GM12875 (cell line): ENCODE measurements at regions not wholly inside any gene's neighbourhood (a gene's known extent, or its start where the extent isn't known, plus 50 kb on each side); places are given as distances from the start of the nearest gene placed in this dataset.

Experiments used
- H3K4me3 ChIP-seq: one replicate; pipeline ENCODE4 v1.5.1; 2011; ENCODE audit warnings: low read depth, low read length, control low read depth
- TF ChIP-seq, protein P1 (sequence below): IDR thresholded peaks from 2 replicates; pipeline ENCODE4 v1.5.1; 2011; ENCODE audit warnings: low read depth, mild to moderate bottlenecking, control low read depth, inconsistent platforms, low read length, moderate library complexity, borderline replicate concordance; ENCODE audit not compliant: insufficient read depth

DNA sequence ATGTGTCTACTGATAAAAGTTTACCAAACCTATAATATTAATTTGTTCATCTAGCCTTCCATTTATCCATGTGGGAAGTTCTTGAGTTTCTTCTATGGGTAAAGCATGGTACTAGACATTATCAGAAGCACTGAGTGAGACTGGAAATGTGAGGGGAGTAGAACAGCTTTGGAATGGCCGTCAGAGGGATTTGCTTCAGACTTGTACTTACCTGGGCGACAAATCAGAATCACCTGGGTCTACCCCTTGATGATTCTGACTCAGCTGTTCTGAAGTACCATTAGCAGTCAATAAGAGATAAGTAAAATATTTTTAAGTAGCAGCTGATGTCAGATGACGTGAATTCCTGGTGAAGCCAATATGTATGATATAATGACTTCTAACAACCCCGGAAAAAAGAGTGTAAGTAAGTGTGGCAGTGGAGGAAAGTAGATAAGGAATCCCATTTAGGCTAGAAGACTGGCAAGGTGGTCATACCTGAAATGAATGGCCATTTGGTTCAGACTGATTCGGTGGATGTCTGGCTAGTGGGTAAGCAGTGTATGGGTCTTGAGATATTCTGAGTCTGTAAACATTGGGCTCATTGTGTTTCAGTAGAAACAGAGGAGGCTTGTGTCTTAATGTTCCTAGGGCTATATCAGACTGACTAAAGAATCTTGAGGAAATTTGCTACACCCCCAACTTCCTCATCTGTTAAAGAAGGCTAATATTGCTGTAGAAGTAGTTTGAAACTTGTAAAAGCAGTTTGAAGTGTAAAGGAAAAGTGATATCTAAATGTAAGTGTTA is 409.2 kb downstream of the NKX6-1 start:
- TF ChIP-seq, protein P1, sequence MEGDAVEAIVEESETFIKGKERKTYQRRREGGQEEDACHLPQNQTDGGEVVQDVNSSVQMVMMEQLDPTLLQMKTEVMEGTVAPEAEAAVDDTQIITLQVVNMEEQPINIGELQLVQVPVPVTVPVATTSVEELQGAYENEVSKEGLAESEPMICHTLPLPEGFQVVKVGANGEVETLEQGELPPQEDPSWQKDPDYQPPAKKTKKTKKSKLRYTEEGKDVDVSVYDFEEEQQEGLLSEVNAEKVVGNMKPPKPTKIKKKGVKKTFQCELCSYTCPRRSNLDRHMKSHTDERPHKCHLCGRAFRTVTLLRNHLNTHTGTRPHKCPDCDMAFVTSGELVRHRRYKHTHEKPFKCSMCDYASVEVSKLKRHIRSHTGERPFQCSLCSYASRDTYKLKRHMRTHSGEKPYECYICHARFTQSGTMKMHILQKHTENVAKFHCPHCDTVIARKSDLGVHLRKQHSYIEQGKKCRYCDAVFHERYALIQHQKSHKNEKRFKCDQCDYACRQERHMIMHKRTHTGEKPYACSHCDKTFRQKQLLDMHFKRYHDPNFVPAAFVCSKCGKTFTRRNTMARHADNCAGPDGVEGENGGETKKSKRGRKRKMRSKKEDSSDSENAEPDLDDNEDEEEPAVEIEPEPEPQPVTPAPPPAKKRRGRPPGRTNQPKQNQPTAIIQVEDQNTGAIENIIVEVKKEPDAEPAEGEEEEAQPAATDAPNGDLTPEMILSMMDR: no peak

GRCh38 chr4:84085986-84086385 is 413.1 kb downstream of the NKX6-1 start:
- TF ChIP-seq, protein P1: no peak
- no peak overlapping the region for H3K4me3 ChIP-seq

More for the DNA sequence above, 409.2 kb downstream of the NKX6-1 start:
- H3K4me3 ChIP-seq: no peak overlapping the region

GRCh38 chr4:84070289-84070688 is 428.8 kb downstream of the NKX6-1 start:
- TF ChIP-seq, protein P1: no peak
- no peak overlapping the region for H3K4me3 ChIP-seq

DNA sequence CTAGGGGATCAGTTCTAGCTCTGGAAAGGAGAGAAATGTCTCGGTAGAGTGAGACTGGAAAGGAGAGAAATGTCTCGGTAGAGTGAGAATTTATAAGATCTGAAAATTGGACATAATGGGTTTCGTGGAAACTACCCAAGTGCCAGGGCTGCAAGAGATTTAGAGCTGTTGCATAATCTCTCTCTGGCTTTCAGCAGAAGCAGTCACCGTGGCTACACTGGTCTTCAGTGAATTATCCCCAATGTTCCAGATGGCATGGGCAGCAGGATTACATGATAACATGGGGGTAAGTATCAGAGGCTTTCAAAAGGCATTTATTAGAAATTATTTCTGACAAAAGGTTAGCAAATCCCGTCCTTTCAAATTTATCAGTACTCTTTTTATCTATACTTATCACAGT is 435.5 kb downstream of the NKX6-1 start:
- TF ChIP-seq, protein P1: no peak
- H3K4me3 ChIP-seq: no peak overlapping the region

- H3K4me3 ChIP-seq: no peak overlapping the region
- TF ChIP-seq, protein P1: no peak
Observed at GRCh38 chr4:84058201-84058600, 440.9 kb downstream of the NKX6-1 start.

- TF ChIP-seq, protein P1: no peak
- H3K4me3 ChIP-seq: no peak overlapping the region
Observed at GRCh38 chr4:84051639-84052038, 447.5 kb downstream of the NKX6-1 start.

DNA sequence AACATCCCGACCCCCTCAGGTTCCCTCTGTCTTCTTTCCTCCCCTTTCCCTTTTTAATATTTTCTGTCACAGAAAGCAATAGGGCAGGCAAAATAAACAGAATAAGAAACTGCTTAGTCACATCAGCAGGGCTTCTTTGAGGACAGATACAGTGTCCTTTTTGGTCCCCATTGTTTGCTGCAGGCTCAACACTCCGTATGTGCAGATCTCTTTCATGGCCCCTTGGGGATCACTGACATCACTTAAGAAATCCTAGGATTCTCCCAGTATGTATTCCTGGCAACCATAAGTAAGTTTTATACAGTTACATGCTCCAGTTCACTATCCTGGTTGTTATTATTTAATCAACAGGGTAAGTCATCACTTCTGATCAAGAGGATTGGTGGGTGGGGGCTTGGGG is 448.0 kb downstream of the NKX6-1 start:
- H3K4me3 ChIP-seq: no peak overlapping the region
- TF ChIP-seq, protein P1: no peak
